A673 (cell line): ENCODE measurements at regions not wholly inside any gene's neighbourhood (a gene's known extent, or its start where the extent isn't known, plus 50 kb on each side); places are given as distances from the start of the nearest gene placed in this dataset.

Source experiments
- BruUV-seq: library from RNA; stranded (reverse); fragments of 400-500 nt; replicated peaks from 2 replicates; lab custom pipeline; 2021; lab: Mats Ljungman, UMichigan
- CTCF ChIA-PET: fragments of 300-600 bp; sonication (Branson Sonifier 250); formaldehyde crosslinking; loops from one replicate; lab custom pipeline; 2022; ENCODE audit warnings: antibody characterized with exemption; lab: Charles Lee
- POLR2A ChIA-PET: fragments of 300-600 bp; sonication (Branson Sonifier 250); formaldehyde crosslinking; loops from one replicate; lab custom pipeline; 2022; ENCODE audit warnings: antibody characterized with exemption; ENCODE audit not compliant: low non-redundant PET; lab: Charles Lee
- DNase-seq: peaks from one replicate; pipeline ENCODE4 v3.0.0-alpha.2; 2015; ENCODE audit warnings: low spot score
- H3K27ac ChIP-seq: fragments of 200-600 bp; sonication (generic); 2 replicates; pipeline ENCODE4 v1.5.1; 2016; ENCODE audit warnings: mixed run types, low read depth, mild to moderate bottlenecking, mixed read lengths, antibody characterized with exemption, low read length; ENCODE audit not compliant: poor library complexity, severe bottlenecking
- H3K27me3 ChIP-seq: fragments of 200-600 bp; sonication (generic); replicated peaks from 2 replicates; pipeline ENCODE4 v1.6.1; 2017; ENCODE audit warnings: mixed run types, low read depth, mild to moderate bottlenecking, mixed read lengths, antibody characterized with exemption, low read length; ENCODE audit not compliant: insufficient read depth, poor library complexity
- H3K36me3 ChIP-seq: fragments of 200-600 bp; sonication (generic); 2 replicates; pipeline ENCODE4 v1.6.1; 2016; ENCODE audit warnings: mixed run types, mild to moderate bottlenecking, mixed read lengths, antibody characterized with exemption, low read length; ENCODE audit not compliant: insufficient read depth, poor library complexity, severe bottlenecking
- H3K4me1 ChIP-seq: fragments of 200-600 bp; sonication (generic); 2 replicates; pipeline ENCODE4 v1.6.1; 2017; ENCODE audit warnings: mixed run types, mild to moderate bottlenecking, mixed read lengths, antibody characterized with exemption, low read length; ENCODE audit not compliant: insufficient read depth, poor library complexity, severe bottlenecking
- H3K4me3 ChIP-seq: fragments of 200-600 bp; sonication (generic); 2 replicates; pipeline ENCODE4 v1.5.1; 2016; ENCODE audit warnings: low read depth, mixed run types, mild to moderate bottlenecking, mixed read lengths, low read length; ENCODE audit not compliant: poor library complexity, severe bottlenecking
- H3K9me3 ChIP-seq: fragments of 200-600 bp; sonication (generic); 2 replicates; pipeline ENCODE4 v1.6.1; 2016; ENCODE audit warnings: mixed run types, low read depth, mild to moderate bottlenecking, mixed read lengths, antibody characterized with exemption, low read length; ENCODE audit not compliant: poor library complexity, severe bottlenecking
- CTCF ChIP-seq: fragments of 300-800, 200-600 bp; sonication (generic); conservative IDR thresholded peaks from 2 replicates; pipeline ENCODE4 v1.5.1; 2017; ENCODE audit warnings: low read depth, mild to moderate bottlenecking, antibody characterized with exemption, low read length, moderate library complexity, mixed read lengths
- EZH2 ChIP-seq: fragments of 200-600 bp; sonication (generic); IDR thresholded peaks from 2 replicates; pipeline ENCODE4 v1.6.1; 2017; ENCODE audit warnings: borderline replicate concordance, low read depth, mild to moderate bottlenecking, mixed read lengths, antibody characterized with exemption, low read length; ENCODE audit not compliant: poor library complexity, severe bottlenecking
- intact Hi-C: fragments of 100-400 bp; cut with micrococcal nuclease; formaldehyde crosslinking; loops from one replicate; pipeline ENCODE4 v1.10.0; 2022; ENCODE audit not compliant: unreplicated experiment

- H3K27me3 ChIP-seq = no peaks in the 10 kb centered on the region
- intact Hi-C loops = no loop called here
- TF ChIP-seq EZH2 (no peak), CTCF (peak; percentile 67)
- no peaks in the 10 kb centered on the region for H3K9me3 ChIP-seq
- peaks cover 11% of the 10 kb centered on the region for H3K4me1 ChIP-seq
- no peak overlapping the region for H3K27ac ChIP-seq
- no peaks in the 10 kb centered on the region for H3K36me3 ChIP-seq
- no peak overlapping the region for H3K4me3 ChIP-seq
- POLR2A ChIA-PET = no interaction called here
- DNase-seq = peak; percentile 62
- no TSS peak for BruUV-seq
- CTCF ChIA-PET = no interaction called here
These were observed 680.0 kb downstream of the TAF11L14 start for GRCh38 chr5:18314192-18314778.

- ChIA-PET POLR2A (no interaction called here), CTCF (no interaction called here)
- no peak for TF ChIP-seq EZH2
- TF ChIP-seq CTCF = no peak
- no peak for DNase-seq
- BruUV-seq = no TSS peak
- H3K4me3 ChIP-seq = no peak overlapping the region
- H3K9me3 ChIP-seq = peaks cover 4% of the 10 kb centered on the region
- no peaks in the 10 kb centered on the region for H3K4me1 ChIP-seq
- H3K36me3 ChIP-seq = no peaks in the 10 kb centered on the region
- no peaks in the 10 kb centered on the region for H3K27me3 ChIP-seq
- H3K27ac ChIP-seq = no peak overlapping the region
- intact Hi-C loops = no loop called here
These were observed 687.1 kb downstream of the TAF11L14 start for GRCh38 chr5:18321262-18321942.

- Histone ChIP-seq H3K4me1 (no peaks in the 10 kb centered on the region), H3K36me3 (no peaks in the 10 kb centered on the region), H3K4me3 (no peak overlapping the region), H3K9me3 (peaks cover 4% of the 10 kb centered on the region), H3K27me3 (no peaks in the 10 kb centered on the region), H3K27ac (no peak overlapping the region)
- TF ChIP-seq CTCF (no peak), EZH2 (no peak)
- no peak for DNase-seq
- no TSS peak for BruUV-seq
- intact Hi-C loops = no loop called here
- CTCF ChIA-PET = no interaction called here
- POLR2A ChIA-PET = no interaction called here
These were observed 689.6 kb downstream of the TAF11L14 start for GRCh38 chr5:18323891-18324290.
